NCI-H1436 (cell line): ENCODE measurements at regions not wholly inside any gene's neighbourhood (a gene's known extent, or its start where the extent isn't known, plus 50 kb on each side); places are given as distances from the start of the nearest gene placed in this dataset.

Experiments
- DNase-seq: peaks from one replicate; lab custom pipeline; 2025; lab: John Stamatoyannopoulos, UW

DNA sequence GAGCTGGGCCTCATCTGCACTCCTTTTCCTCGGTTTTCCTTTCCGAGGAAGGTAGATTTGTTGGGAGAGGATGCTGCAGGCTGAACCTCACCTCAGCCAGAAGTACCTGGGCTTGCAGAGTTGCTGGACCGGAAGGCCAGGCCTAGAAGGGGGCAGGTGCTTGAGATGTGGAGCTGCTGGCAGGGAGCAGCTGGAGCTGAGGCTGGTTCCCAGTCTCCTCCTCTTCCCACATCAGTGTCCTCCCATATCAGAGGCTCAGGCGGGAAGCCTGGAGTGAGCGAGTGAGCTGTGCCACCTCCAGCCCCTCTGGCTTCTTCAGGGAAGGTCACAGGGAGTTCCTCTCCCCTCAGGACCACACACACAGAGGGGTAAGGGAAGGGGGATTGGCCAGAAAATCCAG, 259.4 kb downstream of the GADD45G start:
- DNase-seq = no peak

- DNase-seq = no peak
Observed at GRCh38 chr9:89864731-89865130, 259.9 kb downstream of the GADD45G start.

GRCh38 chr9:89865357-89865756, 260.5 kb downstream of the GADD45G start:
- no peak for DNase-seq

GRCh38 chr9:89865981-89866380, 261.2 kb downstream of the GADD45G start:
- no peak for DNase-seq

- DNase-seq = no peak
Observed at GRCh38 chr9:89866701-89867100, 261.9 kb downstream of the GADD45G start.

GRCh38 chr9:89868100-89868499, 263.3 kb downstream of the GADD45G start:
- DNase-seq = no peak

GRCh38 chr9:89869793-89870580, 265.2 kb downstream of the GADD45G start:
- no peak for DNase-seq

DNA sequence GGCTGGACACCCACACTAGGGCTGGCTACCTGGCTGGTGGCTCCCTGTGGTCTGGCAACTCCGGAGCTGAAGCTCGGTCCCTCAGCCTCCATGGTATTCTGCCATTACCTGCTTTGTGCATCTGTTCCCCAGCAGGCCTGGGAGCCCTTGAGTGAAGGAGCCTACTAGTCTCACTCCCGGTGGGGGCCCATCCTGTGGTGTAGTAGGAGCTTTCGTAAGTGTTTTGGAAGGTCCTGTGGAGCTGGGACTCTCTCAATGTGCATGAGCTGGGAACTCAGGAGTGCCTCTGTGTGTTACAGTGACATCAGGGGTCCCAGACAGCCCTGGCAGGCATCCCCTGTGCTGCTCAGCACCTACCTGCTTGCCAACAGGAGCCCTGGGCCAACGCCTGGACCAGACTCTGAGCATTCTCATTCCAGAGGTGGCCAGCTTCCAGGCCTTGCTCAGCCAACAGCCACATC, 267.1 kb downstream of the GADD45G start:
- no peak for DNase-seq

DNA sequence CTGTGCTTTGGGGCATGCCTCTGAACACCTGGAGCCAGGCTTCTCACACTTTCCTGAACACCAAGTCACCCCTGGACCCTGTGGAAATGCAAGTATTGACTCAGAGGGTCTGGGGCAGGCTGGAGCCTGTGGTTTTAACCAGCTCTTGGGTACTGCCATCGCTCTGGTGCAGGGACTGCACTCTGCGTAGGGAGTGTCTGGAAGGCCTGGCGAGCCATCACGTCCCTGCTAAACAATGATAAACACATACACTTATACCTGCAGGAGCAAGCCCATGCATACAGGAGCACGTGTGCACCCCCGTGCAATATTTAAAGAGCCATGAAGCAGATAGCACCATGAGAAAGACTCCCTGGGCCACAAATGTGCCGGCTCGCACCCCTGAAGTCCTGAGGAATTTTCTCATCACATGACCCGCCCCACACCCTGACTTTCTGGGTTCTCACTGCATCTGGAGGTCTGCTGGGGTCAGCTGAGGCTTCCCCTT, 267.7 kb downstream of the GADD45G start:
- DNase-seq = no peak

DNA sequence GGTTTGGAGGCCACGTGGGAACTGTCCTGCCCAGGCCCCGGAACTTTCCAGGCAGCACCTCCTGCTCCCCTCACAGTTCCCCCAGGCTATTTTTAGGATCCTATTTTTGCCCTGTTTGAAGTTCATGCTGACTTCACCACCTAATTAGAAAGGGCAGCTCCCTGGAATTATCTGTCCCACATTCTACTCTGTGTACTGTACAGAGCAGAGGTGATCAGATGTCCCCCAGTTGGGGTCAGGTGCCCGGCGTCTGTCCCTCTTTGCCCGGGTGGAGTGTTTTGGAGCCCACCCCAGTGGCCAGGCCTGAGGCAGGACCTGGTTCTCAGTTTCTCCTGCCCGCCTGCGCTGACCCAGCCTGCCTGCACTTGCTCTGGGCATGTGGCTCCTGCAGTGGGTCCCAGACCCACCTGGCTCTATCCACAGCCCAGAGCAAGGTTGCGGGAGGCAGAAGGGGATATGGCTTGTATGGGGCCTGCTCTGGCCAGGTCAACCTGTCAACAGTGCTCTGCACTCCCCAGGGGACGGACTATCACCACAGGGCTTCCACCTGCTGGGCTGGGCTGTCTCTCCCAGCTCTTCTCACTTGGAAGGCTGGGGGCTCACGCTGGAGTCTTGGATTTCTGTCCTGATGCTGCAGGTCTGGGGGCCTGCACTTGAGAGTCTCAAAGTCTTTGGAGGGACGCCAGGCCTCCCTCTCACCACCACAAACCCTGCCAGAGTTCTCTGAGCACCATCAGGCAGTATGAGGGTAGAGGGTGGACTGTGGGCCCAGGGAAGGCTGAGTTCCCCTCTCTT, 268.3 kb downstream of the GADD45G start:
- no peak for DNase-seq

GRCh38 chr9:89873801-89874200, 269.0 kb downstream of the GADD45G start:
- DNase-seq = no peak

DNA sequence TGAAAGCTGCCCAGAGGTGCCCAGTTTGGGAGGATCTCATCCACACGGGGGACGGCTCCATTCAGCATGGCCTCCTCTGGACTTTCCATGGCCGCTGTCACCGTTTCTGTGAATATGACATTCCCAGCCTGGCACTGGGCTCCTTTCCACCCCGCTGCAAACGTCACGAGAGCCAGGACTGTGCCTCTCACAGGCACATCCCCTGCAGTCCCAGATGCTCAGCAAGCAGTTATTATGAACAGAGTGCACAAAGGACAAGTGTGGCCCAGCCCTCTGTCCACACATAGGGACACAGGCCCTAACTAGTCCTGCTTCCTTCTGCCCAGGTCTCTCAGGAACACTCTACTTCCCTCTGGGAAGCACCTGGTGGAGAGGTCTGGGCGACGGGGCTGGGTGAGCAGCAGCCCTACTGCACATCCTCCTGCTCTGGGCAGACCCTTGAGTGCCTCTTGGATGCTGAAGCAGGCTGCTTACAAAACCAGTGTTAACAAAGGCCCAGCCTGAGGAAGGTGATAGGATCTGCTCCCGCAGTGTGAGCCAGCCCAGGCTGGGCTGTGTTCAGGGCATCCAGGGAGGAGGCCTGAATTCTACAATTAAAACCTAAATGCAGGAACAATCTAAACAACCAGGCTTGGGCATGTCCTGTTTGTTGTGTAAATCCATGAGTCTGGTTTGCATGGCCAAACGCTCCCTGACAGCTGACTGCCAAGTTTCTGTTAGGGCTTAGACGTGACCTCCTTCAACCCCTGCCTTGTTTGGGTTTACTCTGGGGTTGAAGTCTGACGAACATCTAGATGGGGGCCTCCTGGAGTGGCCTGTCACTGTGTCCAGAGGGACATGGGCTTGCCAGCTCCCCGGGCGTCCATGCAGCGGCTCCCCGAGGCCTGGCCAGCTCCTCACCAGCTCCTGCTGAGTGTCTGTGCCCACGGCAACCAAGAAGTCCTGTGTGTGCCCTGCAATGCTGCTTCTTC, 269.8 kb downstream of the GADD45G start:
- no peak for DNase-seq

- no peak for DNase-seq
Observed at GRCh38 chr9:89877051-89878002, 272.5 kb downstream of the GADD45G start.

GRCh38 chr9:89878003-89878411, 273.2 kb downstream of the GADD45G start:
- DNase-seq = no peak

- DNase-seq = peak; percentile 11
Observed at GRCh38 chr9:89878687-89879086, 273.9 kb downstream of the GADD45G start.

DNA sequence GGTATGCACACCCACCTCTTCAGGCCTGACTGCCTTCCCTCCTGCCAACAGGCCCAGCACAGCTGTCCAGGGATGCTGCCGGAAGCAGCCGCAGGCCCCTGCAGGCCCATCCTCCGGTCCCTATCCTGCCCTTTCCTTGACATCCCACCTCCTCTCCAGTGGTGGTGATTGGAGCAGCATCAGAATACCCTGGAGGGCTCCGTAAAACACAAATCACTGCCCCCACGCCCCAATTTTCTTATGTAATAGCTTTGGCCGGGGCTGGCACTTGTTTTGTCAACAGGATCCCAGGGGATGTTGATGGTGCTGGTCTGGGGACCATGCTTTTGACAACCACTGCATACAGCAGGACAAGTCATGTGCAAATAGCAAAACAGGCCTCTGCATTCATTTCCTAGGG, 274.5 kb downstream of the GADD45G start:
- no peak for DNase-seq

DNA sequence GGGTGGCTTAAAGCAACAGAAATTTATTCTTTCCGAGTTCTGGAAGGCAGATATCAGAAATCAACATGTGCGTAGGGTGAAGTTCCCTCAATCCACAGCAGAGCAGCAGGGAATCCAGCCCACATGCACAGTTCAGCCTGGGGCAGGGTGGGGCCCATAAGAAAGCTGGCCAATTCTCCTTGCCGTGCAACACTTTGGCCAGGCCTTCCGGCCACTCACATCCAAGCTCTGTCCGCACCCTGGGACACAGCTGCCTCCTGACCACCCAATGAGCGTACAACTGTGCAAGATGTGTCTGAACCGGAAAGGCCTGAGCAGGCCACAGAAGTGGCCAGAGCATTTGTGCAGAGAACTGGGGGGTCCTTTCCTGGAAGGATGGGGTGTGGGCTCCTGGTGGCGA, 274.9 kb downstream of the GADD45G start:
- DNase-seq = no peak

GRCh38 chr9:89880161-89880560, 275.3 kb downstream of the GADD45G start:
- DNase-seq = no peak

DNA sequence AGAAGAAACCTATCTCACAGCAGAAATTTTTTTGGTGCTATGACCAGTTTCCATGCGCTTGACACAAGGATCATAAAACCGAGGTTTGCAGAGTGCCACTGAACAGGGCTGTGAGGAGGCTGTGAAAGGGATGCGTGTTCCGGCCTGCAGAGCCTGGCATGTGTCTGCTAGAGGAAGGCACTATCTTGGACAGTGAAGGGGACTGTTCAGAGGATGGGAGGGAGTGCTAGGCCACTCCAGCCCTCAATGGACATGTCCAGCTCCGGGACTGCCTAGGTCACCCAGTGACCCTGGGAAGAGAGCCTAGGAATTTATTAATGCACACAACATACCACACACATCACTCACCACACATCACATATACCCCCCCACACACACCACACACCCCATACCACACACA, 275.9 kb downstream of the GADD45G start:
- DNase-seq = no peak

- DNase-seq = no peak
Observed at GRCh38 chr9:89881431-89881830, 276.6 kb downstream of the GADD45G start.

- no peak for DNase-seq
Observed at GRCh38 chr9:89882930-89883361, 278.1 kb downstream of the GADD45G start.
